Endothelial cell of umbilical vein (primary cell): ENCODE measurements at regions not wholly inside any gene's neighbourhood (a gene's known extent, or its start where the extent isn't known, plus 50 kb on each side); places are given as distances from the start of the nearest gene placed in this dataset.

Source experiments
- BruUV-seq: library from RNA; stranded (reverse); fragments of 400-500 nt; replicated peaks from 2 replicates; lab custom pipeline; 2021; lab: Mats Ljungman, UMichigan
- CTCF ChIA-PET: fragments of 300-600, 350-600 bp; sonication (Branson Sonifier 250); formaldehyde crosslinking; loops from one replicate; lab custom pipeline; 2021; ENCODE audit warnings: antibody characterized with exemption, inconsistent platforms; lab: Charles Lee
- POLR2A ChIA-PET: fragments of 300-600, 350-600 bp; sonication (Branson Sonifier 250); formaldehyde crosslinking; loops from one replicate; lab custom pipeline; 2021; ENCODE audit warnings: antibody characterized with exemption, inconsistent platforms; lab: Charles Lee
- DNase-seq: peaks from one replicate; pipeline ENCODE4 v3.0.0-alpha.2; 2011; ENCODE audit warnings: low read depth, low spot score
- FAIRE-seq: peaks from 2 replicates; lab custom pipeline; 2011; peaks lifted over from hg19 to GRCh38; lab: Jason Lieb, UNC
- H2AFZ ChIP-seq: 2 replicates; pipeline ENCODE4 v1.6.0; 2012; ENCODE audit warnings: low read depth, low read length, control low read depth, inconsistent platforms
- H3K27ac ChIP-seq: 2 replicates; pipeline ENCODE4 v1.5.1; 2011; ENCODE audit warnings: low read depth, mild to moderate bottlenecking, control low read depth, low read length, moderate library complexity; ENCODE audit not compliant: insufficient read depth
- H3K27me3 ChIP-seq, 2 experiments: 2 replicates each; pipeline versions ENCODE4 v1.6.0 to v1.6.1; 2011; ENCODE audit warnings: low read length in 2 of 2, mixed read lengths in 1 of 2; ENCODE audit not compliant: control insufficient read depth in 2 of 2, insufficient read depth in 2 of 2
- H3K36me3 ChIP-seq, 2 experiments: 2 replicates in 1 of 2; 3 replicates in 1 of 2; pipeline ENCODE4 v1.5.1; 2011; ENCODE audit warnings: low read length in 2 of 2, mild to moderate bottlenecking in 1 of 2, moderate library complexity in 1 of 2; ENCODE audit not compliant: control insufficient read depth in 2 of 2, insufficient read depth in 2 of 2; ENCODE audit errors: extremely low read depth in 1 of 2
- H3K4me1 ChIP-seq: 3 replicates; pipeline ENCODE4 v1.5.1; 2011; ENCODE audit warnings: mild to moderate bottlenecking, low read length; ENCODE audit not compliant: control insufficient read depth, insufficient read depth; ENCODE audit errors: extremely low read depth
- H3K4me2 ChIP-seq: 2 replicates; pipeline ENCODE4 v1.6.1; 2011; ENCODE audit warnings: low read length, control low read depth, mixed read lengths; ENCODE audit not compliant: insufficient read depth
- H3K4me3 ChIP-seq, 3 experiments: fragments of 200-600 bp in 1 of 3; sonication (generic), shearing (Covaris generic) in 1 of 3; replicated peaks in 1 of 3; 2 replicates each; pipeline ENCODE4 v1.5.1; 2011 to 2016; ENCODE audit warnings: control low read depth in 3 of 3, low read length in 3 of 3, mild to moderate bottlenecking in 2 of 3, inconsistent platforms in 1 of 3, low read depth in 1 of 3, moderate library complexity in 1 of 3; ENCODE audit not compliant: insufficient read depth in 1 of 3
- H3K79me2 ChIP-seq: 2 replicates; pipeline ENCODE4 v1.6.0; 2012; ENCODE audit warnings: low read length, inconsistent platforms; ENCODE audit not compliant: control insufficient read depth, insufficient read depth
- H3K9ac ChIP-seq: replicated peaks from 2 replicates; pipeline ENCODE3; 2011; ENCODE audit warnings: low read length, control low read depth; ENCODE audit not compliant: insufficient read depth; ENCODE audit errors: extremely low read depth
- H3K9me1 ChIP-seq: replicated peaks from 3 replicates; pipeline ENCODE4 v1.6.0; 2011; ENCODE audit warnings: mild to moderate bottlenecking, low read length; ENCODE audit not compliant: control insufficient read depth, insufficient read depth; ENCODE audit errors: extremely low read depth
- H3K9me3 ChIP-seq: replicated peaks from 2 replicates; pipeline ENCODE4 v1.5.1; 2012; ENCODE audit warnings: low read length, inconsistent platforms; ENCODE audit not compliant: control insufficient read depth, insufficient read depth
- H4K20me1 ChIP-seq: replicated peaks from 2 replicates; pipeline ENCODE3; 2011; ENCODE audit warnings: mild to moderate bottlenecking, low read length; ENCODE audit not compliant: control insufficient read depth, insufficient read depth; ENCODE audit errors: extremely low read depth
- EZH2 ChIP-seq: IDR thresholded peaks from 2 replicates; pipeline ENCODE4 v1.6.1; 2012; ENCODE audit warnings: borderline replicate concordance, low read depth, mild to moderate bottlenecking, moderate library complexity, low read length, inconsistent platforms; ENCODE audit not compliant: severe bottlenecking
- FOS ChIP-seq: IDR thresholded peaks from 2 replicates; pipeline ENCODE4 v1.6.1; 2011; ENCODE audit warnings: mild to moderate bottlenecking, low read length, moderate library complexity, borderline replicate concordance; ENCODE audit not compliant: insufficient read depth
- GATA2 ChIP-seq: IDR thresholded peaks from 2 replicates; pipeline ENCODE4 v1.7.0; 2011; ENCODE audit warnings: low read depth, mild to moderate bottlenecking, moderate library complexity, mixed read lengths, low read length; ENCODE audit not compliant: insufficient read length, insufficient read depth
- JUN ChIP-seq: IDR thresholded peaks from 2 replicates; pipeline ENCODE4 v1.6.1; 2011; ENCODE audit warnings: borderline replicate concordance, low read depth; ENCODE audit not compliant: insufficient read length, insufficient read depth
- MYC ChIP-seq: IDR thresholded peaks from one replicate; pipeline ENCODE4 v1.6.1; 2011; ENCODE audit warnings: mild to moderate bottlenecking, low read depth, low read length
- POLR2A ChIP-seq: IDR thresholded peaks from 2 replicates; pipeline ENCODE4 v1.6.1; 2012; ENCODE audit warnings: low read depth, mild to moderate bottlenecking, control low read depth, low read length
- POLR2AphosphoS5 ChIP-seq: IDR thresholded peaks from 2 replicates; pipeline ENCODE4 v1.6.1; 2012; ENCODE audit warnings: low read depth, mild to moderate bottlenecking, control low read depth, low read length, moderate library complexity; ENCODE audit not compliant: insufficient read depth
- dilution Hi-C: fragments of 300-500 bp; cut with MboI; formaldehyde crosslinking; loops from one replicate; pipeline ENCODE4 v1.15.0; 2019; ENCODE audit warnings: low sequenced_read_pairs; ENCODE audit not compliant: extremely low pct_ligation_motif_present
- intact Hi-C: fragments of 100-400 bp; cut with micrococcal nuclease; formaldehyde crosslinking; loops from one replicate; pipeline ENCODE4 v1.10.0; 2022
- TF ChIP-seq, protein P1 (sequence below): IDR thresholded peaks from 2 replicates; pipeline ENCODE4 v1.6.1; 2011; ENCODE audit not compliant: insufficient read depth, insufficient read length
- TF ChIP-seq, protein P2 (sequence below), 2 donors: IDR thresholded peaks; 1 replicate in 1 of 2; 2 replicates in 1 of 2; pipeline ENCODE4 v1.5.1; 2011; ENCODE audit warnings: low read length in 2 of 2, mild to moderate bottlenecking in 2 of 2, moderate library complexity in 2 of 2, control low read depth in 1 of 2, inconsistent platforms in 1 of 2, low read depth in 1 of 2; ENCODE audit not compliant: insufficient read depth in 1 of 2; ENCODE audit errors: extremely low read depth in 1 of 2

GRCh38 chr6:140533526-140533925 is 1159.1 kb upstream of the CITED2 start:
- Histone ChIP-seq H3K9me1 (no peaks in the 10 kb centered on the region), H3K9me3 (no peaks in the 10 kb centered on the region), H3K4me3 (no peak overlapping the region), H3K9ac (no peak overlapping the region), H3K4me2 (no peak overlapping the region), H2AFZ (no peak overlapping the region), H3K27ac (no peak overlapping the region), H3K79me2 (no peaks in the 10 kb centered on the region), H4K20me1 (no peaks in the 10 kb centered on the region), H3K4me1 (peaks cover 6% of the 10 kb centered on the region), H3K36me3 (no peaks in the 10 kb centered on the region), H3K27me3 (no peaks in the 10 kb centered on the region)
- DNase-seq (no peak), FAIRE-seq (no peak)
- intact Hi-C loops = no loop called here
- CTCF ChIA-PET = no interaction called here
- dilution Hi-C loops = no loop called here
- BruUV-seq = no TSS peak
- POLR2A ChIA-PET = no interaction called here
- TF ChIP-seq MYC = no peak

- H3K9ac ChIP-seq = no peak overlapping the region
- no peaks in the 10 kb centered on the region for H3K9me3 ChIP-seq
- no peak for TF ChIP-seq FOS
- TF ChIP-seq, protein P1, sequence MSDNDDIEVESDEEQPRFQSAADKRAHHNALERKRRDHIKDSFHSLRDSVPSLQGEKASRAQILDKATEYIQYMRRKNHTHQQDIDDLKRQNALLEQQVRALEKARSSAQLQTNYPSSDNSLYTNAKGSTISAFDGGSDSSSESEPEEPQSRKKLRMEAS = no peak
- TF ChIP-seq MYC = no peak
- TF ChIP-seq JUN = no peak
- TF ChIP-seq EZH2 = no peak
- TF ChIP-seq POLR2AphosphoS5 = no peak
- TF ChIP-seq GATA2 = no peak
- TF ChIP-seq POLR2A = no peak
- TF ChIP-seq, protein P2, sequence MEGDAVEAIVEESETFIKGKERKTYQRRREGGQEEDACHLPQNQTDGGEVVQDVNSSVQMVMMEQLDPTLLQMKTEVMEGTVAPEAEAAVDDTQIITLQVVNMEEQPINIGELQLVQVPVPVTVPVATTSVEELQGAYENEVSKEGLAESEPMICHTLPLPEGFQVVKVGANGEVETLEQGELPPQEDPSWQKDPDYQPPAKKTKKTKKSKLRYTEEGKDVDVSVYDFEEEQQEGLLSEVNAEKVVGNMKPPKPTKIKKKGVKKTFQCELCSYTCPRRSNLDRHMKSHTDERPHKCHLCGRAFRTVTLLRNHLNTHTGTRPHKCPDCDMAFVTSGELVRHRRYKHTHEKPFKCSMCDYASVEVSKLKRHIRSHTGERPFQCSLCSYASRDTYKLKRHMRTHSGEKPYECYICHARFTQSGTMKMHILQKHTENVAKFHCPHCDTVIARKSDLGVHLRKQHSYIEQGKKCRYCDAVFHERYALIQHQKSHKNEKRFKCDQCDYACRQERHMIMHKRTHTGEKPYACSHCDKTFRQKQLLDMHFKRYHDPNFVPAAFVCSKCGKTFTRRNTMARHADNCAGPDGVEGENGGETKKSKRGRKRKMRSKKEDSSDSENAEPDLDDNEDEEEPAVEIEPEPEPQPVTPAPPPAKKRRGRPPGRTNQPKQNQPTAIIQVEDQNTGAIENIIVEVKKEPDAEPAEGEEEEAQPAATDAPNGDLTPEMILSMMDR (IDR thresholded peaks at IDR 0.05; ENCODE audit: extremely low read depth in 1 of 2, insufficient read depth in 1 of 2, low read depth in 1 of 2, low read length in 2 of 2) = no peak
- no peaks in the 10 kb centered on the region for H3K9me1 ChIP-seq
- no TSS peak for BruUV-seq
- no peak overlapping the region for H3K4me3 ChIP-seq
- FAIRE-seq = no peak
- no peaks in the 10 kb centered on the region for H4K20me1 ChIP-seq
- no peak overlapping the region for H3K4me2 ChIP-seq
- POLR2A ChIA-PET = no interaction called here
- DNase-seq = no peak
- H3K27ac ChIP-seq = no peak overlapping the region
- H3K27me3 ChIP-seq = no peaks in the 10 kb centered on the region
- no peaks in the 10 kb centered on the region for H3K36me3 ChIP-seq
- intact Hi-C loops (no loop called here), dilution Hi-C loops (no loop called here)
- no peaks in the 10 kb centered on the region for H3K4me1 ChIP-seq
- no peaks in the 10 kb centered on the region for H3K79me2 ChIP-seq
- H2AFZ ChIP-seq = no peak overlapping the region
- CTCF ChIA-PET = interaction anchor here (1.1 to 1.5 kb wide), 3 partner anchors 9 to 417 kb away, joined by 3 to 4 read pairs (median 3); no protein-coding TSS in a partner anchor
Observed at GRCh38 chr6:140504776-140505175, 1130.3 kb upstream of the CITED2 start.
